DMS53 (cell line): ENCODE measurements at regions not wholly inside any gene's neighbourhood (a gene's known extent, or its start where the extent isn't known, plus 50 kb on each side); places are given as distances from the start of the nearest gene placed in this dataset.

Source experiments
- DNase-seq: peaks from one replicate; lab custom pipeline; 2025; lab: John Stamatoyannopoulos, UW

- DNase-seq, result no peak
Measured at GRCh38 chr20:63115651-63116411, 100.1 kb downstream of the YTHDF1 start.

- peak; percentile 31 for DNase-seq
Measured at GRCh38 chr20:63114693-63115311, 101.1 kb downstream of the YTHDF1 start.

DNA sequence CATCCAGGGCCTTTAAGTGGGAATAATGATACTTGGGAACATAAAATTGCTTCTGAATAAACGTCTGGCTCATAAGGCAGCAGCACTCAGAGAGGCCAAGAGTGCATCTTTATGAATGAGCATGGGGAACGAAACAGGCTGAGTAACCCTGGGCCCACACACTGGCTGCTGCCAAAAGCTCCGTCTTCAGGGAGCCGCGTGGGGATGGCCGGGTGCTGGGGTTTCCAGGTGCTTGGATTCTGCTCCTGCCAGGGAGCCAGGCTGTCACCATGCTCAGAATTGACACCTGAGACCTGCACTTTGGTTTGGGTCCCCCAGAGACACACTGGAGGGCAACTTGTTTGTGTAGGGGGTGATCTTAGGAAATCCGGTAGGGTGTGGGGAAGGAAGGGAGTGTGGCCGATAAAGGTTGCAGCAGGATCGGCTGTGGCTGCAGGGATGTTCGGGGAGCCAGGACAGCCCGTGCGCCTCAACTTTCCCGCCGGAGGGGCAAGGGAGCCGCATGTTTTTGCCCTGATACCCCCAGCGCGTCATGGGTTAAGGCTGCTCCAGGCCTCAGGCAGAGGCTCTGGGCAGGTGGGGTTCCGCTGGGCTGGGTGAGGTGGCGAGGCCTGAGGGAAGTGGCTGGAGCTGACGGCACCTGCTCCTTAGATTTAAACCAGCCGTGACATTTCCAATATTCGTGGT, 101.8 kb downstream of the YTHDF1 start:
- no peak for DNase-seq

DNA sequence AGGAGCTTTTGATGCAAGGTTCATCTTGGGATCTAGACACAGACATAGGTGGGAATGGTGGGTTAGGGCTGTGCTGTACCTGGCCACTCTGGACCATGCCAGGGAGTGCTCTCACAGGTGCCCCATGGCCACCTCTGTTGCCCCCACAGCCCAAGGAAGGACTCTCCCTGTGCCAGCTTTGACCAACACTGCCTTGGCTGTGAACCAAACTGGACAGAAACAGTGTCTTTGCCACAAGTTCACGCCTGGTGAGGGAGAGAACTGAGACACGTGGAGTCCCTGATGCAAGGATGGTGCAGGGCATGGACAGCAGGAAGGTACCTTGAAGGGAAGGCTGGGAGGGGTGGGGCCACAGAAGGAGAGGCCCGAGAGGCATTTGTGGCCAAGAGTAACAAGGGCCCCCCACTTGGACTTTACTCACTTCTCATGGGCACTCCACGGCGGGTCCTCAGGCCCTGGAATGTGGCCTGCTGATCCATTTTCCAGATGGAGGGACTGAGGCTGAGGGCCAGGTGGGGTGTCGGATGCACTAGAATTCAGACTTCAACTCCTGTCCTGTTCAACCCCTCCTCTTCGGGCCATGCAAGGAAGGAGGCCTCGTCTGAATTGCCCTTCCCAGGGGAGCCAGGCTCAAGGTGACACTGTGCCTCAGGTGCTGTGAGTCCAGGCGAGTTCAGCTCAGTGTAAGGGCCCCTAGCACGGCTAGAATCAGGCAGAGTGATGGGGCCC, 103.3 kb downstream of the YTHDF1 start:
- no peak for DNase-seq

DNA sequence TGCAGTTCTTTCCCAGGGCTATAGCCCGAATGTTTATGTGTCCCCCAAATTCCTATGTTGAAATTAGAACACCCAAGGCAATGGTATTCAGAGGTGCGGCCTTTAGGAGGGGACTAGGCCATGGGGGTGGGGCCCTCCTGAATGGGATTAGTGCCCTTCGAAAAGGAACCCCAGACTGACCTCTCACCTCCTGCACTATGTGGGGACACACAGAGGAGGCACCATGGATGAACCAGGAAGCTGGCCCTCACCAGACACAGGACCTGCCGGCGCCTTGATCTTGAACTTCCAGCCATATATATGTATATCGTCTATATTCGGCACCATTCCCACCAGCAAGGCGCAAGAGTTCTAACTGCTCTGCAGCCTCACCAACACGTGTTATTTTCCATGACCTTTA, 101.5 kb upstream of the BHLHE23 start:
- DNase-seq, result no peak

- no peak for DNase-seq
Measured at GRCh38 chr20:63107449-63108200, 100.9 kb upstream of the BHLHE23 start.

DNA sequence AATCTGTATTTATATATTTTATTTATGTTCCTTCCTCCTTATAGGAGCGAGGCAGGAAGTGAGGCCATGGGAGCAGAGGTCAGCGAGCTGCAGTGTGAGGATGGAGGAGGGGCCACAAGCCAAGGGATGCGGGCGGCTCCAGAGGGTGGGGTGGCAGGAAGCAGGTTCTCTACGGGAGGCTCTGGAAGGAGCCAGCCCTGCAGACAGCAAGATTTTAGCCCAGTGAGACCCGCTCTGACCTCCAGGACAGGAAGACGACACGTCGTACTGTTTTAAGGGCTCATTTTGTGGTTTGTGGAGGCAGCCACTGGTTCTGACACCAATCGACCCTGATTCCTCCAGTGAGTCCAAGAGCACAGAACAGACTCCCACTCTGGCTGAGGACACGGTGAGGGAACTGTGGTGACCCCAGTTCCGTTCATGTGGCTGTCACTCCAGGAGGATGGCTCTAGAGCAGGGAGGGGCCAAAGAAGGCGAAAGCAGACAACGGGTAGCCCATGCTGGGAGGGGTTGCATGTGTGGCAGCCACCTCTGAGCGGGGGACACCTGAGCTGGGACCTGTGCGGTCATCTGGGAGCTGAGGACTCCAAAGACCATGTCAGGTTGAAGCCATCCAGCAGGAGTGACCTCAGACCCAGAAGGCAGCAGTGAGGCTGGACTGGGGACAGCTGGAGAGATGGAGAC, 100.1 kb upstream of the BHLHE23 start:
- DNase-seq, result no peak

- no peak for DNase-seq
Measured at GRCh38 chr20:63106108-63106764, 99.5 kb upstream of the BHLHE23 start.

DNA sequence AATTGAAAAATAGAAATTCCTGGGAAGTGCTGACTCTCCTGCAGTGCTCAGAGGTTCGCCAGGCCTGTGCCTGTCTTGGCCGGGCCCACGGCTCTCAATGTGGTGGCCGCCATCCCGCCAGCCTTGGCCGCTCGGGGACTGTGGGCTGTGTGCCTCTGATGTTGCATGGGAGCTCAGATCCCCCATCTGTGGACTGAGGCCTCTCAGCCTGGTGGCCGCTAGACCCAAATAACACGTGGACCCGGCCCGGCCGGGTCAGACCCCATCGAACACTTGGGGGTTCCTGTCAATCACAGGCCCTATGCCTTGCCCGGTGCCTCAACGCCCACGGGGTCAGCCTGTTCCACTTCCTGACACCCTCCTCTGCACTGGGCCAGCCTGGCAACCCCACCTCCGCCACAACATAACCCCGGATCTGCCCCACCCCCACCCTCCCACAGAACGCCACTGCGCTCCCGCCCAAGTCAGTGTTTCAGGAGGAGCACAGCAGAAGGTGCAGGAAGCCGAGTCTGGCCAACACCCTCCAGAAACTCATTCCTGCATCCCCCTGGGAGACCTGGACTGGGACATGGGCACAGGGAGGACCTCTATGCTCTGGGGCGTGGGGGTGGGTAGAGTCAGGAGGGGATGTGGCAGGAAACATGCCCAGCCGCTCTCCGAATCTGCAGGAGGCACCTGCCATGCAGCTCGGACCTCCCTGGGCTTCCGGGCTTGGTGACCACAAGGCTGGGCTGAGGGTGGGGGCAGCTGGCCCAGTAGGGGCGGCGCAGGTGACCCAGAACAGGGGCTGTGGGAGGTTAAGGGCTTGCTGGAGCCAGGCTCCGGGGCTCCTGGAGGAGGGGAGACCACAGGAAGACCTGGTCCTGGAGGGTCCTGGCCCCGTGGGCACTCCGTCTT, 98.7 kb upstream of the BHLHE23 start:
- DNase-seq, result no peak

- DNase-seq, result no peak
Measured at GRCh38 chr20:63104312-63105181, 97.8 kb upstream of the BHLHE23 start.

GRCh38 chr20:63103402-63104311, 96.9 kb upstream of the BHLHE23 start:
- DNase-seq, result peak; percentile 26

DNA sequence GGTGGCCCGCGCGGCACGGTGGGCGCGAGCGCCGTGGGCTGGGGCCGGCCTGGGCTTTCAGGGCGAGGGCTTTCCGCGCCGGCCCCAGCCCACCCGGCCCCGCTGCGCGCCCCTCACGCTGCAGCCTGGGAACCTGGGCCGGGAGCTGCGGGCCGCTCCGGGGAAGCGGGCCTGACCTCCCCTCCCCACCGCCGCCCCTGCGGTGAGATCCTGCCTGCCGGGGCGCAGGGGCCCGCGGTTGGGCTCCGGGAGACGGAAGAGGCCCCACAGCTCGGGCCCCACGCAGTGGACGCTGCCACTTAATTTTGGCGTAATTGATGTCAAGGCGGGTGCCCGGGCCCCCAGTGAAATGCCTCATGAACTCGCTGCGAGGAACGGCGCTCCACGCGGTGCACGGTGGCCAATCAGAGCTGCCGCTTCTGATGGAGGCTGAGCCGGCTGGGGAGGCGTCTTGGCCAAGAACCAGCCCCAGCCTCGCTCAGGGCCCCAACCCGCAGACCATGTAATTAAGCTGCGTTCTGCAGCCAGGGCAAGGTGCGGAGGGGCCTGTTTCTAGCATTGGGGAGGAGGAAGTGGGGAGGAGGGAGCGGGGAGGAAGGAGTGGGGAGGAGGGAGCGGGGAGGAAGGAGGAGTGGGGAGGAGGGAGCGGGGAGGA, 96.1 kb upstream of the BHLHE23 start:
- DNase-seq, result no peak

GRCh38 chr20:63101781-63102720, 95.3 kb upstream of the BHLHE23 start:
- DNase-seq, result peak; percentile 50

DNA sequence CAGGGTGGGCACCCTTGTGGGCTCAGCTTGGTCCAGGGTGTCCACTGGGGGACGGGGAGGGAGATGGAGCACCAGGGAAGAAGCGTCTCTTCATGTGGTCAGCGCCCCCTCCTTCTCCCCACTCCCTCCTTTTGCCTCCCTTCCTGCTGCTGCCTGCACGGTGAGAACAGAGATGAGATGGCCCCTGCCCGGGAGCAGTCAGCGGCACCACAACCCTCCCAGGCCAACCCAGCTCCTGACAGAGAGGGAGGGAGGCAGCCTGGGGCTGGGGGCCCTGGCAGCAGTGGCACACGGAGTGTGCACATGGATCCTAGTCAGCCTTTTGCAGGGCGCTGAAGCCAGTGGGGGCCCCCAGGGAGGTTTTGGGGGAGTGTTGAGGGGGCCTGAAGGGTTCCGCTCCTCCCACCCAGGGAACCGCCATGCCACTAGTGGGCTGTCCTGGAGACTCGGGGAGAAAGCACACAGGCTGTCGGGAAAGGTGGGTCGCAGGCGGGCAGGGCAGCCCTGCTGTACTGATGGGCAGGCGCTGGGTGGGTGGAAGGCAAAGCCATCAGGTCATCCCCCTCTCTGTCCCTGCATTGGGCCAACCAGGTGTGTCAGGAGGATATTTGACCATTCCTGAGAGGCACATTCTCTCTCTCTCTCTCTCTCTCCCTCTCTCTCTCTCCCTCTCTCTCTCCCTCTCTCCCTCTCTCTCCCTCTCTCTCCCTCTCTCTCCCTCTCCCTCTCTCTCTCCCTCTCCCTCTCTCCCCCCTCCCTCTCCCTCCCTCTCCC, 94.3 kb upstream of the BHLHE23 start:
- DNase-seq, result no peak
